Progenitor cell of endocrine pancreas (in vitro differentiated cells): ENCODE measurements at regions not wholly inside any gene's neighbourhood (a gene's known extent, or its start where the extent isn't known, plus 50 kb on each side); places are given as distances from the start of the nearest gene placed in this dataset.
"Not testable (repeated sequence)": the region's sequence is repeated elsewhere in the genome, so short reads cannot be mapped to it uniquely, and the experiment has no call there.

Experiments
- DNase-seq: peaks from one replicate; pipeline ENCODE4 v3.0.0; 2021; ENCODE audit warnings: low spot score; ENCODE audit not compliant: unreplicated experiment
- H3K27ac Mint-ChIP-seq: 2 replicates; pipeline ENCODE4 v1.8.0; 2021; ENCODE audit warnings: mild to moderate bottlenecking, moderate library complexity, mixed read lengths
- H3K27me3 Mint-ChIP-seq: 2 replicates; pipeline ENCODE4 v1.8.0; 2021; ENCODE audit warnings: mixed read lengths
- H3K36me3 Mint-ChIP-seq: 2 replicates; pipeline ENCODE4 v1.8.0; 2022; ENCODE audit warnings: mixed read lengths; ENCODE audit not compliant: insufficient read depth
- H3K4me1 Mint-ChIP-seq: 2 replicates; pipeline ENCODE4 v1.8.0; 2021; ENCODE audit warnings: low read depth, mixed read lengths
- H3K4me3 Mint-ChIP-seq: 2 replicates; pipeline ENCODE4 v1.8.0; 2021; ENCODE audit warnings: low read depth, mild to moderate bottlenecking, moderate library complexity, mixed read lengths
- H3K9me3 Mint-ChIP-seq: 2 replicates; pipeline ENCODE4 v1.8.0; 2021; ENCODE audit warnings: low read depth, mixed read lengths
- TF ChIP-seq, protein P1 (sequence below): fragments of 200-600 bp; sonication (generic); IDR thresholded peaks from one replicate; pipeline ENCODE4 v1.5.0; 2021; ENCODE audit warnings: antibody characterized with exemption, mild to moderate bottlenecking; ENCODE audit not compliant: unreplicated experiment

DNA sequence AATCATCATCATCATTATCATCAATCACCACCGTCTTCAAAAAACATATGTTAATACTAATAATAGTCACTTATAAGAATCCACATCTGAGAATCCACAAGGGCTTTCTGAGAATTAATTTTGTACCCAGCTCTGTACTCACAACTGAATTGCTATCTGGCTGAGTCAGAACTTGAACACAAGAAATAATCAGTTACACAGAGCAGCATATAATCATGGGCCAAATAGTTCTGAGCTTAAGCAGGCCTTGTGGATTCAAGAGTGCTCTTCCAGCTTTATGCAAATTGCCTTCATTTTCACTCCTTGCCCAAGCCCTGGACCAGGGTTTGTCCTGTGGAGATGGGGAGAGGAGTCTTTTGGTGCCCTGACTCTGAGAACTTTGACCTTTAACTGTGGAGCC, 304.5 kb downstream of the ZNF248 start:
- Mint-ChIP-seq H3K27ac (no peak overlapping the region), H3K4me3 (no peak overlapping the region), H3K9me3 (peaks cover 38% of the 10 kb centered on the region), H3K27me3 (no peaks in the 10 kb centered on the region), H3K4me1 (no peaks in the 10 kb centered on the region), H3K36me3 (no peaks in the 10 kb centered on the region)
- TF ChIP-seq, protein P1, sequence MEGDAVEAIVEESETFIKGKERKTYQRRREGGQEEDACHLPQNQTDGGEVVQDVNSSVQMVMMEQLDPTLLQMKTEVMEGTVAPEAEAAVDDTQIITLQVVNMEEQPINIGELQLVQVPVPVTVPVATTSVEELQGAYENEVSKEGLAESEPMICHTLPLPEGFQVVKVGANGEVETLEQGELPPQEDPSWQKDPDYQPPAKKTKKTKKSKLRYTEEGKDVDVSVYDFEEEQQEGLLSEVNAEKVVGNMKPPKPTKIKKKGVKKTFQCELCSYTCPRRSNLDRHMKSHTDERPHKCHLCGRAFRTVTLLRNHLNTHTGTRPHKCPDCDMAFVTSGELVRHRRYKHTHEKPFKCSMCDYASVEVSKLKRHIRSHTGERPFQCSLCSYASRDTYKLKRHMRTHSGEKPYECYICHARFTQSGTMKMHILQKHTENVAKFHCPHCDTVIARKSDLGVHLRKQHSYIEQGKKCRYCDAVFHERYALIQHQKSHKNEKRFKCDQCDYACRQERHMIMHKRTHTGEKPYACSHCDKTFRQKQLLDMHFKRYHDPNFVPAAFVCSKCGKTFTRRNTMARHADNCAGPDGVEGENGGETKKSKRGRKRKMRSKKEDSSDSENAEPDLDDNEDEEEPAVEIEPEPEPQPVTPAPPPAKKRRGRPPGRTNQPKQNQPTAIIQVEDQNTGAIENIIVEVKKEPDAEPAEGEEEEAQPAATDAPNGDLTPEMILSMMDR, result no peak
- DNase-seq, result no peak

DNA sequence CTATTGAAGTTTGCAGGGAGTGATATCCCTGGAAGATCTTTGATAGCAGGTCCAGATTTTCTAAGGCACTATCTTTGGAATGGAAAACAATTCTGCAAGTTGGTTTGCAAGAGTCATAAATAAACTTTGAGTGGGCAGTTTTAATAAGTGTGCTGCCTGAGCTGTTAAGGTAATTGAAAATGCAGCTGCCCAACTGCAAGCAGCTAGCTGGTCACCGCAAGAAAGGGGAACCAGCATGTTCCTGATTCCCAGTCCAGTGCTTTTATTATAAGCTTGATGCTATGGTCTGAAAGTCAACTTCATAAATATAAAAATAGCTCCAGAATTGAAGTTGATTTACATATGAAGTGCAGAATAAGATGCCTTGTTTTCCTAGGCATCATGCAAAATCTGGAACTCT, 308.4 kb downstream of the ZNF248 start:
- Mint-ChIP-seq H3K27me3 (no peaks in the 10 kb centered on the region), H3K4me3 (no peak overlapping the region), H3K4me1 (no peaks in the 10 kb centered on the region), H3K9me3 (peaks cover 27% of the 10 kb centered on the region), H3K36me3 (no peaks in the 10 kb centered on the region), H3K27ac (no peak overlapping the region)
- no peak for DNase-seq
- TF ChIP-seq, protein P1, result no peak

GRCh38 chr10:37535459-37536246, 321.8 kb downstream of the ZNF248 start:
- TF ChIP-seq, protein P1, result no peak

DNA sequence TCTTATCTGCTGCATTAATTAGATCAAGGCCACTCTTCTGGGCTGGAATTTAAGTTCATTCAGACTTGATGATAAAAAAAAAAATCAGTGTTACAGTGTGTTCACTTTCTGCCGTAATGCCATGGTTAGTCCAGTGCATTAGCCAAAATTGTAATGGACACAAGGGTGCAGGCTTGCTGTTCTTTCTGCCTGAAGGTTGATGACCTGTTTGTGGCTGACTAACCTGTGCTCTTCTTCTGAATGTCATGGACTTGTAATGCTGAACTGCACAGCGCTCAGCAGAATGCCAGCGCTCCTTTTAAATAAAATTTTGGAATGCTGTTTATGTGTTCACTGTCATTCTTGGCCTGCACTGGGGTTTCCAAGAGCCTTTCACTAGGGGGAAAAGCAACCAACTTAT, 323.2 kb downstream of the ZNF248 start:
- no peaks in the 10 kb centered on the region for H3K27me3 Mint-ChIP-seq
- H3K9me3 Mint-ChIP-seq, result peaks cover 57% of the 10 kb centered on the region
- DNase-seq, result no peak
- no peak overlapping the region for H3K4me3 Mint-ChIP-seq
- TF ChIP-seq, protein P1, result no peak
- H3K4me1 Mint-ChIP-seq, result no peaks in the 10 kb centered on the region
- no peaks in the 10 kb centered on the region for H3K36me3 Mint-ChIP-seq
- no peak overlapping the region for H3K27ac Mint-ChIP-seq

More at GRCh38 chr10:37535459-37536246, 321.8 kb downstream of the ZNF248 start:
- Mint-ChIP-seq H3K4me3 (no peak overlapping the region), H3K27me3 (no peaks in the 10 kb centered on the region), H3K9me3 (peaks cover 53% of the 10 kb centered on the region), H3K4me1 (no peaks in the 10 kb centered on the region), H3K27ac (no peak overlapping the region), H3K36me3 (no peaks in the 10 kb centered on the region)
- no peak for DNase-seq

DNA sequence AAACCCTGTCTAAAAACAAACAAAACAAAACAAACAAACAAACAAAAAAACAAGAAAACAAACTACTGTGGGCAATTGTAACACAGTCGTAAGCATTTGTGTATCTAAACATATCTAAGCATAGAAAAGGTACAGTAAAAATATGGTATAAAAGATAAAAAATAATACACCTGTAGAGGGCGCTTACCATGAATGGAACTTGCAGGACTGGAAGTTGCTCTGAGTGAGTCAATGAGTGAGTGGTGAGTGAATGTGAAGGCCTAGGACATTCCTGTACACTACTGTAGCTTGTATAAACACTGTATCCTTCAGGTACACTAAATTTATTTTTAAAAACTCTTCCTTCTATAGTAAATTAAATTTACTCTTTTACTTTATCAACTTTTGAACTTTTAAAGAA, 332.0 kb downstream of the ZNF248 start:
- not testable (repeated sequence) for DNase-seq, H3K36me3 Mint-ChIP-seq, H3K4me3 Mint-ChIP-seq, H3K4me1 Mint-ChIP-seq, H3K27ac Mint-ChIP-seq, H3K27me3 Mint-ChIP-seq
- H3K9me3 Mint-ChIP-seq, result peaks cover 37% of the 10 kb centered on the region

- Mint-ChIP-seq H3K4me1 (no peaks in the 10 kb centered on the region), H3K4me3 (no peak overlapping the region), H3K9me3 (peaks cover 35% of the 10 kb centered on the region), H3K27ac (no peak overlapping the region), H3K36me3 (no peaks in the 10 kb centered on the region), H3K27me3 (no peaks in the 10 kb centered on the region)
- no peak for DNase-seq
- TF ChIP-seq, protein P1, result no peak
Measured at GRCh38 chr10:37520488-37520887, 336.9 kb downstream of the ZNF248 start.

- not testable (repeated sequence) for DNase-seq, H3K27me3 Mint-ChIP-seq, H3K27ac Mint-ChIP-seq, H3K36me3 Mint-ChIP-seq, H3K4me3 Mint-ChIP-seq, H3K4me1 Mint-ChIP-seq
- peaks cover 57% of the 10 kb centered on the region for H3K9me3 Mint-ChIP-seq
Measured at GRCh38 chr10:37510520-37510919, 346.9 kb downstream of the ZNF248 start.
